HG03135 (cell line): ENCODE measurements at regions not wholly inside any gene's neighbourhood (a gene's known extent, or its start where the extent isn't known, plus 50 kb on each side); places are given as distances from the start of the nearest gene placed in this dataset.

Experiments used
- ATAC-seq: cut with Tn5 transposase; IDR thresholded peaks from one replicate; pipeline ENCODE4 v1.9.1; 2021; ENCODE audit warnings: mild to moderate bottlenecking, moderate library complexity; ENCODE audit not compliant: unreplicated experiment

GRCh38 chr2:106628377-106628776 lies 141.2 kb downstream of the CD8B2 start:
- no peak for ATAC-seq

GRCh38 chr2:106629981-106630380 lies 142.8 kb downstream of the CD8B2 start:
- ATAC-seq = no peak

GRCh38 chr2:106631281-106631680 lies 144.1 kb downstream of the CD8B2 start:
- no peak for ATAC-seq

DNA sequence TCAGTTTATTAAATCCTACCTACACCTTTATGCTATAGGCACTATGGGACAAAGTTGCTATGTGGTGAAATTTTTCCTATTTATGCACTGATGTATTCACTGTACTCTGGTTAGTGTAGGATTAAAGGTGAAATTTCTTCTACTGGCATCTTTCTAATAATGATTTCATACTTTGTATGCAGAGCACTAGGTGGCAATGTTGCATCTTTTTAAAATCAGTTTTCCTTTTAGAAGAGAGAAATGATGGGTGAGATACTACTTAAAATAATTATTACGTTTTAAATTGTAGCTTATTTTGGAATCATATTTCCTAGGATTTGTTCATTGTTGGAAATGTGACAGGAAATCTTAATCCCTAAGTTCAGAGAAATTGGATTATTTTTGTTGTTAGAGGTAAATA lies 150.9 kb downstream of the CD8B2 start:
- no peak for ATAC-seq

GRCh38 chr2:106638580-106638979 lies 151.4 kb downstream of the CD8B2 start:
- no peak for ATAC-seq

- no peak for ATAC-seq
Observed at GRCh38 chr2:106642679-106643078, 155.5 kb downstream of the CD8B2 start.

- no peak for ATAC-seq
Observed at GRCh38 chr2:106644623-106645022, 157.5 kb downstream of the CD8B2 start.

DNA sequence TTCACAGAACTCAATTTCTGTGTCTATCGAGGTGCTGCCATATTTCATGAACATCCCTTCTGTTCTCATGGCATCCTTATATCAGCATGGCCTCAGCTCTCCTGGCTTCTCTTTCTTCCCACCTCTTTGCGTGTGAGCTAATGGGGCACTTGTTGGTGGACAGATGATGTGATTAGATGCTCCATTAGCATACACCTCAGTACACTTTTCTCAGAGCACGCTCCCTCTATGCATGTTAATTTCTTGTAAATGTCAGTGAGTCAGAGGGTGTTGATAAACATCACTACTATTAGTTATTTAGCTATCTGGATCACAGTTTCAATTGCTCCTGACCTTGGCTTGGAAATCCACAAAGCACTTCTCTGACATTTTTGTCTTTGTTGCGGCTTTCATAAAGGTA lies 159.4 kb downstream of the CD8B2 start:
- no peak for ATAC-seq

GRCh38 chr2:106649306-106649705 lies 162.1 kb downstream of the CD8B2 start:
- ATAC-seq = no peak

DNA sequence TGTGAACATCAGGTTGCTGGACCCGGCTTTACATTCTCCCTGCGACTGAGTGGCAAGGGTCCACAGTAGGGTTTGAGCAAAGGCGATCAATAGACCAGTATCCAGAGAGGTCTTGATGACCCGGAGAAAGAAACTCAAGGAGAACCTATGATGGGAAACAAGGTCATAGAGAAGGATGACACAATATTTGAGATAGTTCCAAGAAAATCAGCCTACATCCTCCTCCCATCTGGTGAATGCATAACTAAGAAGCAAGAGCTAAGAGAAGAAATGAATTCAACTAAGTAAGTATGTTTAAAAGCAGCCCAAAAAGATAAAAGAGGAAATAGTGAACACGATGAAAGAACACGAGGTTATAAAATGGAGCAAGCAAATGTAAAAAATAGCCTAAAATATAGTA lies 166.3 kb downstream of the CD8B2 start:
- ATAC-seq = no peak

DNA sequence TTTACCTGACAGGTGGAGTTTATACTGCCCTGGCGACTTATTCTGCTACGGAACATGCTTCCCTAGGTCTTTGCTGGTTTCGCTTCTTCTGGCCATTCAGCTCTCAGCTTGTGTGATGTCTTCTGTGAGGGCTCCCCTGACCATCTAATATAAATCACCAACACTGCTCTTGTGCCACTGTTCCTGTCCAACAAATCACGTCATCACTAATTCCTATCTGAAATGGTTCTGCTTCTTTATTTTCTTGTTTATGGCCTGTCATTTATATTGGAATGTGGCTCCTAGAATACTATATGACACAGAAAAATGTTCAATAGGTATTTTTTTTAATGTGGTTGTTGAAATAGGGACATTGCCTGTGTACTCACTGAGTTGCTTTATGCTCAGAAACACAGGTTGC lies 171.5 kb downstream of the CD8B2 start:
- no peak for ATAC-seq

DNA sequence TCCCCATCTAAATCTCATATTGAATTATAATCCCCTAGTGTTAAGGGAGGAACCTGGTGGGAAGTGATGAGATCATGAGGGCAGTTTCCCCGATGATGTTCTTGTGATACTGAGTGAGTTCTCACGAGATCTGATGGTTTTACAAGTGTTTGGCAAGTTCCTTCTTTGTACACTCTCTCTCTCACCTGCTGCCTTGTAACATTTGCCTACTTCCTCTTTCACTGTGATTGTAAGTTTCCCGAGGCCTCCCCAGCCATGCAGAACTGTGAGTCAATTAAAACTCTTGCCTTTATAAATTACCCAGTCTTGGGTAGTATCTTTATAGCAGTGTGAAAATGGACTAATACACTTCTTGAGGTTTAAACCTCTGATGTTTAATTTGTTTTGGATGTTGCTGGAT lies 177.5 kb downstream of the CD8B2 start:
- ATAC-seq = no peak

- no peak for ATAC-seq
Observed at GRCh38 chr2:106667478-106668070, 180.4 kb downstream of the CD8B2 start.

DNA sequence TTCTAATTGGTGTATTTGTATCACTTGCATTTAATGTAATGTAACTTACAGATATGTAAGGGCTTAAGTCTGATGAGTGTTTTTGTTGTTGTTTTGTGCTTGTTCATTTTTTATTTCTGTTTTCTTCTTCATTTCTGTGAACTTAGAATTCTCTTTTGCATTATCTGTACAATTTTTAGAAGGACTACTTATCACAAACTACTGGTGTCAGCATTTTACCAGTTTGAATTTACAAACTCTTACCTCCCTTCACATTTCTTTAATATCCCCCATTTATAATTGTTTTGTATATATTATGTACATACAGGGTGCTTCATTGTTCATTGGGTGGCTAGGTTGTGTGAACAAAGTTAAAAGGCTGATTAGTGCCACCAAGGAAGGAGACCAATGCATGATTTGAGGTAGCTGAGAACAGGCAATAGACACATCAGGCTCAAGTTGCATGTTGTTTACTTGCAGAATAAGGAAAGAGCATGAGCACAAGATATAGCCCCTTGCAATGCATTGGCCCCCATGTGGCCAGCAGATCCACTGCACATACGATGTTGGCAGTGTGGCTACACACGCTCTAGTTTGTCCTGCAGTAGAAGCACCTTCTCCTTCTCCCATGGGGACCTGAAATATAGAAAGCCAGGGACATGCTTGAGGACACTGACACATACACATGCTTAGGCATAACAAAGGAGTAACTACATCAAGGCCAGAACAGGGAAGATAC lies 198.2 kb downstream of the CD8B2 start:
- no peak for ATAC-seq

GRCh38 chr2:106686814-106687213 lies 199.2 kb downstream of the ST6GAL2 start:
- no peak for ATAC-seq

DNA sequence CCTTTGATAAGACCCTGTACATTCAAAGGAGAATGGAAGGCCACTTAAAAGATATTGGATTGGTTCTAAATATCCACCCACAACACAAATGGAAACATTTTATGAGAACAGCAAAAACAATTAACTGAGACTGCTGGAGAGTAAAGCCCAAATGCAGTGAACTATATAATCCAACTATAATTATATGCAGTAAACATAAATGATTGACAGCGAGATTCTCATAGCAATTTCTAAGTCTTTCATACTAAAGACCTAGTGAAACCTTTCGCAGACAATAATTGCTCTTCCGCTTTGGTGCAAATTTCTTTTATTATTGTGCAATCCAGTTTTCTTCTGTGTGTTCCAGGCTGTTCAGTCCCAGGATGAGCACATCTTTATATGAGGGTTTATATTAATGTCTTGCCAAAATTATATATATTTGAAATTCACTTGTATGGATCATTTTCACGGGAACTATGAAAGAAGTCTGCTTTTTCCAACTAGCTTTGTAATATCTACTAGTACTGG lies 190.9 kb downstream of the ST6GAL2 start:
- no peak for ATAC-seq

- no peak for ATAC-seq
Observed at GRCh38 chr2:106695919-106696318, 190.0 kb downstream of the ST6GAL2 start.

DNA sequence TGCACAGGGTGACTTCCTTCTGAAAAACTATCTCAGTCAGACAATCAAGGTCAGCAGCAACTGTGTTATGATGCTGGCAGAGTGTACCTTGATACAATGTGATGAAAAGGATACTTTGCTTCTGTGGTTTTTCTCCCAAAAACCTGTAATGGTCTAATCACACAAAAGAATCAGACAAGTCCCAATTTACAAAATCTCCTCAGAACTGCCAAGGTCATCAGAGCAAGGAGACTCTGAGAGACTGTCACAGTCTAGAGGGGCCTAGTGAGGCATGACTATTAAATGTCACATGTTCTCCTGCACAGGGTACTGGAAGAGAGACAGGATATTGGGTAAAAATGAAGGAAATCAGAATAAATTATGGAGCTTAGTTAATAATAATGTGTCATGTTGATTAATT lies 185.4 kb downstream of the ST6GAL2 start:
- no peak for ATAC-seq

DNA sequence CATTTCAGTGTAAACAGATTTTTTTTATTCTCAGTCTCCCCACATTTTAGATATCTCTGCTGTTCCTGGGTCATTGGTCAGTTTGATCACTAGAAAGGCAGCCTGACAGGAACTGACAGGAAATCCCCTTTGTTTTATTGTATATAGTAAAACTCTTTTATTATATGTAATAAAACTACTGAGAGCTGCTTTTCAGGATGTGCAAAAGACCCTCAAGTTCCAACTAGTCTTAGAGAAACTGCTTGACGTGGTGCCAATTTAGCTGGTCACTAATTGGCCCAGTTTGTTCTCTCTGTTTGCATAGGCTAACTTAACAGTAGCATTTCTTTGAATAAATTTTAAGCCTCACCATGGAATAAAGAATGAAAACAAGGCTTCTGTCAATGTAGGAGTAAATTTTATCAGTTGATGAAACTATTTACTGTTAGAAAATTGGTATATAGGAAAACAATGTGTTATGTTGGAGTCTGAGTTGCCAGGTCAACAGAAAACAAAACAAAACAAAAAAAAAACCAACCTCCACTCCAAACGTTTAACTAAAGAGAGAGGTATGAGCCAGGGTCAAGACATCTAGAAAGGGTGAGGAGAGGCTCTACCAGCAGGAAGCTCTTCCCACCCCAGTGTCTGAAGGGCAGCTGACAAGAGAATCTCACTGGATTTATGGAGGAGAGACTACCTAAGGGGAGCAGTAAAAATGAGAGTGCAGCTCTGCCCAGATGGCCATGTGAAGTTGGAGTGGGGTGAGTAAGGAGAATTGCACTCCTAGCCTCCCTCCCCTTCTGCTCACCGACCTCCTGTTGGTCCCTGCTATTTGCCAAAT lies 184.6 kb downstream of the ST6GAL2 start:
- no peak for ATAC-seq

DNA sequence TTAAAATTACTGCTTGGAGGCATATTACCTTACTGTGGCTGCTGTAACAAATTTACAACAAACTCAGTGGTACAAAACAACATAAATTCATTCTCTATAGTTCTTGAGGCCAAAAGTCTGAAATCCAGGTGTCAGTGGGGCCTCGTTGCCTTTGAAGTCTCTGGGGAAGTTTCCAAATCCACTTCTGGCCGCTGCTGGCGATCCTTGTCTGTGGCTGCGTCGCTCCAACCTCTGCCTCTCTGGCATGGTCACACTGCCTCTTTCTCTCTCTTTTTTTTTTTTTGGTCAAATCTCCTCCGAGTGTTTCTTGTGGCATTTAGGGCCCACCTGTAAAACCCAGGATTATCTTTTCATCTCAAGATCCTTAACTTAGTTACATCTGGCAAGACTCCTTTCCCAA lies 182.8 kb downstream of the ST6GAL2 start:
- ATAC-seq = no peak

DNA sequence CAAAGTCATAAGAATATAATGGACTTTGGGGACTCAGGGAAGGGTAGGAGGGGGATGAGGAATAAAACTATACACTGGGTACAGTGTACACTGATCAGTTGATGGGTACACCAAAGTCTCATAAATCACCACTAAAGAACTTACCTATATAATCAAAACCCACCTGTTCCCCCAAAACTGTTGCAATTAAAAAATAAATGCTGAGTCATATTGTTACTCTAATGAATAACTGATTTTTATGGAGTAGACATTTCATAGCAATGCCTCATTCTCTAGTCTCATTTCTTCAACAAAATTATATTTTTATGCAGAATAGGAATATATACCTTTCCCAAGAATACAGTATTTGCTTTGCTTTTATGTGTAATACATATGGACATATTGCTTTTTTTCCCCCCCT lies 181.2 kb downstream of the ST6GAL2 start:
- no peak for ATAC-seq

DNA sequence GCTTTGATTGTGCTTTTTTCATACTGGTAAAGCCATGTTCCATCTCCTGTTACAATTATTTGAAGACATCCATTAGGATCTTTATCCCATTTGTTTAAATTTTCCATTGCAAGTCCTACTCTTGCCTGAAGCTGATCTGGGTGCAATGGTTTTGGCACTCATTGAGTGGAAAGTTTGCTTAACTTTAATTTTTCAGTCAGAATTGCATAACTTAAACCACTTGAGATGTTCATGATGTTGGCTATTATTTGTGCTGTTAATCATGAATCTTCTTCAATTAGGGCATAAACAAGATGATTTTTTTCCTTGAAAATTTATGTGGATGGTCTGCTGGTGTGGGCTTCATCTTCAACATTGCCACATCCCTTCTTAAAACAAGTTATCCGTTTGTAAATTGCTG lies 180.1 kb downstream of the ST6GAL2 start:
- ATAC-seq = no peak
